ENCODE measurements at regions not wholly inside any gene's neighbourhood (a gene's known extent, or its start where the extent isn't known, plus 50 kb on each side); places are given as distances from the start of the nearest gene placed in this dataset.
"Not testable (repeated sequence)": the region's sequence is repeated elsewhere in the genome, so short reads cannot be mapped to it uniquely, and the experiment has no call there.

DNA sequence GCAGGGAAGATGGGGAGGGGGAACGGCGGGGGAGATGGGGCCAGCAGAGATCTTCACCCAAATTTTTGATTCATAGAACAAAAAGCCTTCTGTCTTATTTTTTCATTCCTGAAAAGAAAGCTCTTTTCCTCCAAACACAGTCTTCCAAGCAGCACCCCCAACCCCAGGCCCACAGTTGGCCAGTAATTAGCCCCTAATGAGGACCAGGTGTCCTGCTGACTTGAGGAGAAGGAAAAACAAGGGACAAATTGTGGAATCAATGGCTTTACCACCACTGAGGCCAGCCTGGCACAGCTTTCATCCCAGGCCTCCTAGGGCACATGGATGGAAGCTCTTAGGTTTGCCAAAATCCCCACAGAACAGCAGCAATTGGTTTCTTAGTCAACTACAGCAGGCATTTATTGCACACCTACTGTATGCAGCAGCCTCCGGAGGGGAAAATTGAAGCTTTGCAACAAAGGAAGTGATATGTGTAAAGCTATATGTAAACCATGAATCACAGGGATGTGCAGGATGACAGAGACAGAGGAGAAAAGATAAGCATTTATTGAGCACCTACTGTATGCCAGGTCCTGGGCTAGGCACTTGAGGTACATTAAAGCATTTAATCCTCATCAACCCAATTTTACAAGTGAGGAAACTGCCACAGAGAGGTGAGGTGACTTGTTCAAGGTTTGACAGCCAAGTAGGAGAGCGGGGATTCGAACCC lies 199.5 kb downstream of the TBC1D2B start:
- no peak for DNase-seq (ENCODE audit: low read depth)

DNA sequence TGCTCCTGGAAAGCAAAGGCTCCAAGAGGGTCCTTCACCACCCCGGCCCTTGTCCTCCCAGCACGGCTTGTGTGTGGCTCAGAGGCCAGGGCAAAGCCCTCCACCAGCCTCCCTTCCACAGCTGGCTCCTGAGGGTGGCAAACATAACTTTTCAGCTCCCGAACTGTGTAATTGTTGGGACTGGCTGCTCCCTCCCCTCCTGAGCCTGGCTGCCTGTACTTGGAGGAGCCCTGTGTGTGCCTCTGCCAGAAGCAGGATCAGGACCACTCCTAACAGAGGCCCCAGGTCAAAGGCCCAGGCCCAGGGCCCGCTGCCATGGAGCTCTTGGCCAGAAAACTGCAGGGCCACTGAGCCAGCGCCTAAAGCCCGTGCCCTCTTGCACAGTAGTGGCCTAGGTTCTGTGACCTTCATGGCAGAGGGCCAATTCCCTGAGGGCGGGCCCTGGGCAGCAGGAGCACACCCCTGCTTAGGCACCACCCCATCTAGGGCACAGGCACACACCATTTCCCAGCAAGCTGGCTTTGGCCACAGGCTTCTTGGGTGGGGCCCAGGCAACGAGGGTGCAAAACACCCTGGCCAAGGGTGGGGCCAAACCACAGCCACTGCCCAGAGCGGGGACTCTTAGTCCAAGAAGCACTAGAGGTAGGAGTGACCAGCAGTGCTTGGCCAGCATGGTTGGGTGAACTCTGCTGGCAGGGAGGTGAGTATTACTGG lies 201.2 kb downstream of the TBC1D2B start:
- DNase-seq (ENCODE audit: low read depth): not testable (repeated sequence)

DNA sequence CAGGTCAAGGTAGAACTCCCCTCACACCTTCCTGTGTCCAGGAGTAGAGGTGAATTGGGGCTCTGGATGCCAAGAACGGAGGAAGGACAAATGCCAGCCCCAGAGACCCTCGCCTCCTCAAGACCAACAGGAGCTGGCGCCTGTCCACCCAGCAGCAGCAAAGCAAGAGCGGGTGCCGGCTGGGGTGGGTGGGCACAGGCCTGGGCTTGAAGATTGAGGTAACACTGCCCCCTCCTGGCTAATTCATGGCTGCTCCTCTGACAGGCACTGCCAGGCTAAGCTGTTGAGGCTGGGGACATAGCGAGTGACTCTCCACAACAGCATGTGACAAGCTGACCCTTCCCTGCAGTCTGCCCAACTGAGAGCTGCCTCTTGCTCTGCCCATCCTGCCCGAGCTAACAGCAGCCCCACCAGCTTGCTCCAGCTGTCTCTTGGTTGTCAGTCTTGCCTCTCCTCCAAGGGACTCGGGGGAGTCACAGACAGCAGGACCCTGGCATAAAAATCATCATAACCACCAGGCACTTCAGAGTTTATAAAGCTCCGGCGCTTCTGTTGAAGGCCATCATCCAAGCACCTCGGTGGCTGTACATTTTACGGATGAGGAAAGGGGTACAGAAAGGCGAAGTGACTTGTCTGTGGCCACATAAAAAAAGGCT lies 202.3 kb downstream of the TBC1D2B start:
- peak; percentile 8 for DNase-seq (ENCODE audit: low read depth)

DNA sequence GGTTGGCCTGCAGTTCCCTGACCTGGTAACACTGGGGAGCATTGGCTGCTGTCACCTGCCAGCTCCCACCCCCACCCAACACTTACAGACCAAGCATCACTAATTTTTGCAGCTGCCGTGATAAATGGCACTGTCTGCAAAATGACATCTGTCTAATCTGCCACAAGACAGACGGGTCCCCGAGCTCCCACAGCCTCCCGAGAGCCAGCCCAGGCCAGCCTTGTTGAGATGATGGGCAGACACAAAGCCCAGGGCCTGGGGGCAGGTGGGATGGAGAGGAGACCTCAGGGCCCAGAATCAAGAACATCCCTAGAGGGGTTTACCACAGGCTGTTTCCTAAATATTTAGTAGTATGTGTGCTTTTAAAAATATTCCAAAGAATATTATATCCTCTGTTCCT lies 203.4 kb downstream of the TBC1D2B start:
- DNase-seq (ENCODE audit: low read depth): no peak

DNA sequence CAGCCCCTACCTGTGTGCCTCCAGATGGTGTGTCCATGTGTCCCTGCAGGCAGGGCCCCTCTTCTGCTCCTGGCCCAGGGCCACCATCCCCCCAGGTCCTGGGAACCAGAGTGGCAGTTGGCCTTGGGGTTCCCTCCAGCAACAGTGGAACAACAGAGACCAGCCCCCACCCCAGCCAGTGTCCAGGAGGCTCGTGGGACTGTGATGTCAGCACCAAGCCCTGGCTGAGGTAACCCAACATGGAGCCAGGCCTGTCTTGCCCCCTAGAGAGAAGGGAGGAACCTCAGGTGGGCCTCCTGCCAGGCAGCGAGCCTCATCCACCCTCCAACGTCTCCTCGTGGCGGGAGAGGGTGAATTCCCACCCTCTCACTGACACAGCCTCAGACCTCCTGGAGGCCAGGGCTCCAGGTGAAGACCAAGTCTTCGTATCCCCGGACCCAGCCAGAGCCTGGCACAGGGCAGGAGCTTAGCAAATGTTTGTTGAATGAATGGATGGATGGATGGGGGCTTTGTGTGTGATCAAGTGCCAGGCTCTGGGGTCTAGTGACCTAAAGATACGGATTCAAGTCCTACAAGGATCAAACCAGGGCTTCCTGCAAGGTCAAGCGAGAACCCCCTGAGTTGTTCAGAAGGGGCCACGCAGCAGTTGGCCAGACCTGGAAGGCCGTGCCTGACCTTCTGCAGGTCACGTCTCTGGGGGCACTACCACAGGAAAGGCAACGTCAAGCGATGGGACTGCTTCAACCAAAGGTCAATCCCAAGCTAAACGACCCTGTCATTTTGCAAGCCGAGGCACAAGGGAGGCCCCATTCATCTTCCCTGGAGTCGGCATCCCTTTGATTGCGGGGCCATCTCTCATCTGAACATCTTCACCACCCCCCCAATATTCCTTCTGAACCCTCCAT lies 204.7 kb downstream of the TBC1D2B start:
- not testable (repeated sequence) for DNase-seq (ENCODE audit: low read depth)

DNA sequence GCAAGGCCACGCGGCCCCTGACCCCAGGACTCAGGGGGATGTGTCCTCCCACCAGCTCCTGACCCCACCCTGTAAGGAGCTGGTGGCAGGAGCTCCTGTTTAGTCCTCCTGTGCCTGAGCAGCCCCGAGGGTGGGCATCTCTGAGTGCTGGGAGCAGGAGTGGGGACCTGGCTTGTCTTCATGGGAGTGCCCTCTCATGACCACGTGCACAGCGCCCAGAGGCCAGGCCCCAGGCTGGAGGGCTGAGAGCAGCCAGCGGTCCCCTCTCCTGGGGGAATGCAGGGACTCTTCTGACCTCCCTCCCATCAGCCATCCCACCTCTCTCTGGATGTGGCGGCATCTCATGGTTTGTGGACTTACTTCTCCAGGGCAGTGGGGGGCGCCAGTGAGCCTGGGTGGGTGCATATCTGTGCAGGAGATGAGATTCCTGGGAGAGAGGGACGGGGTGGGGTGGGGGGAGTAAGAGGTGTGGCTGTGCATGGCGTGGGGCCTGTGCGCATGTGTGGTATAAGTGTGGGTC lies 205.6 kb downstream of the TBC1D2B start:
- DNase-seq (ENCODE audit: low read depth): no peak

DNA sequence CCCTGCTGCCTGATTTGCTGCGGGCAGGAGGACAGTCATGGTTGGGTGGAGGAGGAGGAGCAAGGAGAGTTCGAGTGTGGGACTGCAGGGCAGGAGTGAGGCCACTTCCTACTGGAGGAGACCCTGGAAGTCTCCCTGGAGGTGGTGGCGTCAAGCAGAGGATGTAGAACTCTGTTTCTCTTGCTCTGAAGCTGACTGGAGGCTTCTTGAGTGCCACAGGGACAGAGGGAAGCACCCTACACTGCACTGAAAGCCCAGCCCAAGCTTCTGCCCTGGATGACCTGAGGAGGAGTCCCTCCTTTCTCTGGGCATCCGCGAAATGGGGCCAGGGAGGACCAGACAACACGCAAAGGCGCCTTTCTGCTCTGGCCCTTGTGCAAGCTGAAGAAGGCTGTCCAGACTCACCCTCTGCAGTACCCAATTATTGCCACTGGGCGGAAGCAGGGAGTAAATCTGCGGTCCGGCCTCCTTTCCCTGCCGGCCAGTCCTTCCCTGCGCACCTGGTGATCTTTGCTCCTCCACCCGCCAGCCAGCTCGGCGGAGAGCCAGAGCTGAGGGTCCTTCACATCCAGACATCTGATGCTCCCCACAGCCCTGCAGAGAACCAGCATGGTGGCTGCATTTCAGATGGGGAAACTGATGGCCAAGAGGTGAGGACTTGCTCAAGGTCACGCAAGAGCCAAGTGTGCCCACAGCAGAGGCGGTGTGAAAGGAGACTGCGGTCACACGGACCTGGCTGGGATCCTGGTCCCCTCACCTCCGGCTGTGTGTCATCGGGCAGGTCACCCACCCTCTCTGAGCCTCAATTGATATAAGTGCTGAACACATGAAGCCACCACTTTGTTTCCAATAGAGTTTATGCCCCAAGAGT lies 207.1 kb downstream of the TBC1D2B start:
- DNase-seq (ENCODE audit: low read depth): peak; percentile 13

DNA sequence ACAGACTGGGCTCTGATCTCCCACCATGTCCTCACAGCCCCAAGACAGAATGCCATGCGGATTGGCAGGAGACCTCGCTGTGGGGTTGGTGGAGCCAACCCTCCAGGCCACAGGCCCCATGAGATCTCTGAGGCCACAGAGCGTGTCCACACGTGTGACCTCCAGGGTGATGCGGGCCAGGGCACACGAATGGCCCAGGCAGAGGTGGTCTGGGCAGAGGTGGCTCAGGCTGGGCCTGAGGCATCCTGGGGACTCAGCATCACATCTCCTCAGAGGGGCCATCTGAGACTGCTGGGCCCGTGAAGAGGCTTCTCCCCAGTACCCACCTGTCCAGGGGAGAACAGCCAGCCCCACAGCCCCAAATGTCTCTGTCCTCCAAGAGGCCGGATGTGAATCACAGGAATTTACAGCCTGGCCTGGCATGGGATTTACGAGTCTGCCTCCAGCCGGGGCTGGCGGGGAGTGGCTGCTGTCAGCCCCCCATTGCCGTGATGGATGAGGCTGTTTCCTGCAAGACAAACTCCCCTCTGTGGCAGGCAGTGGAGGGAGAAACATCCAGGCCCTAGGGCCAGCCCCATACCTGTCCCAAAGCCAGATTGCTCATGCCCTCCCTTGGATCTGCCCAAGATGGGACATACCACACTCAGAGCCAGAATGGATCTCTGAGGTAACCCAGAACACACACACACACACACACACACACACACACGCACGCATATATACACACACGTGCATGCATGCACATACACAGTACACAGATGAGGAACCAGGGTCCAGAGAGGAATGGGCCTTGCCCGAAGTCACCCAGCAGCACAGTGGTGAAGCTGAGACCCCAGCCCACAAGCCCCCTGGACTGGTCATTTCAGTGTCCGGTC lies 208.3 kb downstream of the TBC1D2B start:
- no peak for DNase-seq (ENCODE audit: low read depth)

DNA sequence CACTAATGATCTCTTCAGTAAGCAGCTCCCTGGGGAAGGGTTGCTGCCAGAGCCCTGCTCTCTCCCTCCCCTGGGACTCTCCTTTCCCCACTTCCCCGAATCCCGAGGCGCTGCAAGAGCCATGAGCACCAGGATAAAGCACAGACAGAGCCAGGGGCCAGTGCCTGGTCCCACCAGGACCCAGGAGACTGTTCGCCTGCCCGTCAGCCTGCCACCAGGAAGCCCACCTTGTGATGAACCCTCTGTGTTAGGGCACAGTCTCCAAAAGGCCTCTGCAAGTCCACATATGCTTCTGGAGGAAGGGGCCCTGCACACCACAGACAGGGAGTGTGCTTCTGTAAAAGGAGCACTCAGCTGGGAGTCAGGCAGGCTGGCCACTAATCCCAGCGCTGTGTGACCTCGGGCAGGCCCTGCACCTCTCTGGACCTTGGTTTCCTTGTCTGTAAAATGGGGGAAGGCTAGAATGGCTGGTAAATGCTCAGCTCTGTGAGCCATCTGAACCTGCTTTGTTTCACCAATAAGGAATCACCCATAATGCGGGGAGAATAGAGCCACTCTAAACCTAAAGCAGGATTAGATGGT lies 209.4 kb downstream of the TBC1D2B start:
- not testable (repeated sequence) for DNase-seq (ENCODE audit: low read depth)

DNA sequence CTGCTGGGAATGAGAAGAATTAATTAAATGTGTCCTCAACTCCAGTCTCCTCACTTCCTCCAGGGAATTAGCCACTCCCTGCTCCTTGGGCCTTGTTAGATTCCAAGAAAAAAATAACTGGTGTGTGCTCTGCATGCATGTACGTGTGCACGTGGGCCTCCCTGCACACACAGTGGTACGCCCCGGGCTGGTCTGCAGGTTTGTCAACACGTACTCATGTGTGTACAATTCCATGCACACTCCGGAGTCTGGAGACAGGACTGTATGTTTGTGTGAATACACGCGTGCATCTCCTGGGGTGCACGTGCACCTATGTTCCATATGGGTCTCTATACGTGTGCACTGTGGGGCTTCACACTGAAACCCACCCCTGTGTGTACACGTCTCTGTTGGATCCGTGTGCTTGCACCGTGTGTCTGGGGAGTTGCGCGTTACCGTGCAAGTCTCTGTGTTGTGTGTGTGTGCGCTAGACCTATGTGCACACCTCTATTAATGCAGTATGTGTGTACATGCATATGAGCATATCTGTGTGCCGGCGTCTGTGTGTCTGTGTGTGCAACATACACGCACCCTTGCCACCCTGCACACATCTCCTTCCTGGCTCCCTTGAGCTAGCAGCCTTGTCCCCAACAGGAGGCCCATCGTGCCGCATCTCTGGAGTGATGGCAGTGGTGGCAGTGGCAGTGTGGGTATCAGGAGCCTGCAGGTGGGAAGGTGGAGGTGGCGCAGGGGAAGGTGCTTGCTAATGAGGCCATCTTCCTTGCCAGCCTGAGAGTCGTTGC lies 210.1 kb downstream of the TBC1D2B start:
- no peak for DNase-seq (ENCODE audit: low read depth)

DNA sequence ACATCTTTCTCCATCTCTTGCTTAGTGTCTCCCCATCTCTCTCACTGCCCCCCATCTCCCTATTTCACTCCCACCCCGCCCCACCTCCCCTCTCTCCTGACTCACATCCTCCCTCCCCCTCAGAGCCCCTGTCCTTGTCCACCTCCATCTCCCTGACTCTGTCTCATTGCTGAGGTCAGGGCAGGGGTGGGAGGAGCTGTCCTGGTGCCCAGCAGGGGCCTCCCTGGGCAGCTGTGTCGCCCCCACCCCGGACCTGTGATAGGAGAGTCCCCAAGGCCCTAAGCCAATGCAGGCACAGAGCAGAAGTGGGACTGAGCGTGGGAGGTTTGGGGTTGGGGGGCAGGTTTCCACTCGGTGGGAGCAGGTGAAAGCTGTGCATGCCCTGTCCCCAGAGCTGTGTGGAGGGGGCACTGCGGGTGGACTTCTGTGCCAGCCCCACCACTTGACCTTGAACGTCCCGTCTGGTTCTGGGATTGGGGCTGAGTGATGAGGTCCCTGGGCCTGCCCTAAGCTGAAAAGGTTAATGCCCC lies 210.8 kb downstream of the TBC1D2B start:
- DNase-seq (ENCODE audit: low read depth): no peak

DNA sequence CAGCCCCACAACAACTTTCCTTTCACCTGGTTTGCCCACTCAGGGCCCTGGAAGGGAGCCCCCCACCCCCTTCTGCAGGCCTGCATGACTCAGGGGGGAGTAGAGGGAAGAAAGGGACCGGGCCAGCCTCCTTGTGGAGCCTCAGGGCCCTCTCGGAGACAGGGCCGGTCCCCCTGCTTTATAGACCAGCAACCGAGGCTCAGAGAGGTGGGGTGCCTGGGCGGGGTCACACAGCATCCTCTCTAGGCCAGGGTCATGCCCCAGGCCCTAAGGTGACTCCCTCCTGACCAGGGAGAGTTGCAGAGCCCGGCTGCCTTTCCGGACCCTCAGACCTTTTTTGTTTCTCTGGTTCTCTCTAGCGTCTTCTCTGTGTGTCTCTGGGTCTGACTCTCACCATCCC lies 211.3 kb downstream of the TBC1D2B start:
- no peak for DNase-seq (ENCODE audit: low read depth)

DNA sequence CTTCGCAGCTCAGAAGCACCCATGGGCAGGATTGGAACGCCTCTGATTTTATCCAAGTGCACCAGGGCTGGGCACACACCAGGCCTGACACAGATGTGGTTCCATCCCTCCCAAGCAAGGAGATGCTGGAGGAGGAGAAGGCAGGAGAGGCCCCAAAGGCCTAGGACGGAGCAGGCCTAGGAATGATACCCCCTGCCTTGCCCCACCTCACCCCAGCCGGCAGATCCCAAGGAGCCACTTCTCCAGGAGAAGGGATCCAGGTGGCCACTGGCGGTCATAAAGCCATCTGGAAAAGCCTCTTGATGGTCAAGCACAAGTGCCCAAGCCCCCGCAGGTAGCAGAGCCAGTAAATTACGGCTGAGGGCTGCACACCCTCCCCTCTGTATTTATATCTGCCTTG lies 211.8 kb downstream of the TBC1D2B start:
- DNase-seq (ENCODE audit: low read depth): no peak

DNA sequence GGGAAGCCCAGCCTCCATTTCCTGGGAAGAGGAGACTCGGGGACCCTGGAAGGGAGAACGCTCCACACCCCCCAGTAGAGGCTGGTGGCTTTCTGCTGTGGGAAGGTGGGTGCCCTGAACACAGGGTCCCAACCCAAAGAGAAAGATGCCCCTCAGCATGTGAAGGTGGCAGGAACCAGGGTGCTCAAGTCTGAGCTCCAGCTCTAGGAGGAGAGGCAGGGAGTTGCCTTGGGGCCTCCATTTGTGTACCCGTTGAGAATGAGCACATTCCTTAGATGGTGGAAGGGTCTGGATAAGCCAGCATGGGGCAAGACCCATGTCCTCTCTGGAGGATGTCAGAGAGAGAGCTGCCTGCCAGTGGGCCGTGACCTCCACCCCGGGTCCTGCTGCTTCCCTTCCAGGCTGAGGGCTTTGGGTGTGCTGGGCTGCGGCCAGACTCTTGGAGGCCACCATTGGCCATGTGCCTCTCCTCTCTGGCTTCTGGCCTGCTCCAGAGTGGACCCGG lies 212.4 kb downstream of the TBC1D2B start:
- no peak for DNase-seq (ENCODE audit: low read depth)

DNA sequence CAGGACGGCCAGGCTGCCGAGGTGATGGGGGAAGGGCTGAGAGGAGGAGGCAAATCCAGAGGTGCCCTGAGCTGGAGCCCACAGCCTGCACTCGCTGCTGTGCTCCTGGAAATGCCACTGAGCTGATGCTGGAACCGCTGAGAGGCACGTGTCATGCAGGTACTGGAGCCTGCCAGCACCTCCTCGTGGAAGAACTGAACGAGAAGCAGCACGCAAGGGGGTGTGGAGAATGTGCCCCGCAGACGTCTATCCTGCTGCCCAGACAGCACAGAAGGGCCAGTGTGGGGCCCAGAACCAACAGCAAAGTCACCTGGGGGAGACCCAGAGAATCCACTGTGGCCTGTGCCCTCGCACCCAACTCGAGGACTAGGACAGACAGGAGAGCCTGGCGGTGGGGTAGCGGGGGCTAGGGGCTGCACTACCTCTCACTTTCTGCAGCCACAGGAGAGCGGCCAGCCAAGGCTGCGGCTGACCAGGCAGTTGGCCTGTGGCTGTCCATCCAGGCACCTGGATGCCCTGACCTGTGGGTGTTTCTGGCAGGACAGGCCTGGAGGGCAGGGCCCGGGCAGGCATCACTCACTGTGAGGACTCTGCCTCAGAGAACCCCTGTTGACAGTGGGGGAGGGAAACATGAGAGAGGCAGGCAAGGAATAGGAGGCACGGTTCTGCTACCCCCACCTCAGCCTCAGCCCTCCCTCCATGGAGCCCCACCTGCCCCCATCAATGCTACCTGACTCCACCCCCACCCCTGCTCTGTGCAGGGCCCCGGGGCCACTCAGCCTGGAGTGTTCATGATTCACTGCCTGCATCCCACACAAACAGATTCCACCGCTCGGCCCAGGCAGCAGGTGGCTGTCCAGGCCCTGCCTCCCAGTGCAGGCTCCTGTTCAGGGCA lies 213.1 kb downstream of the TBC1D2B start:
- no peak for DNase-seq (ENCODE audit: low read depth)

DNA sequence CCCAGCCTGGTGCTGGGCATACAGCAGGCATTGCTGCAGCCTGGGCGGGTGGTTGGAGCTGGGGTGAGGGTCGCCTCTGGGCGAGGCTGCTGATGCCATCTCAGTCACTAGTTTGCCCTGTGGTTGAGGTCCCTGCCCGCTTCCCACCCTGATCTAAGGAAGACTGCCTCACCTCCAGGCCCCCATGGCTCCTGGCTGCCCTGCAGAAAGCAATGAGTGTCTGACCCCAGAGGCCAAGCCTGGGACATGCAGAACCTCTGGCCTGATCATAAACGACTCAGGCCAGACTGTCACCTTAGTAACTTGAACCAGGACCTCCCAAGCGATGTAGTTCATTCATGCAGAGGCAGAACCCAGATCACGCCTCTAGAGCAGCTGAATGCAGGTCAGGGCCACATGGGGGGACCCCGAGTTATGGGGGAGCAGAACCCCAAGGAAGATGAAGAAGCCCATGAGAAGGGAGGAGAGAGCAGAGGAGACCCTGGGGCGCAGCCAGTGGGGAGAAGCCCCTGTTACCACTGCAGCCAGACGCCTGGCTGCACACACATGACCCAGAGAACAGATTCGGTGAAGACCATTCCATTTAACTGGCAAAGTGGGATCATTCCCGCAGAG lies 213.9 kb downstream of the TBC1D2B start:
- DNase-seq (ENCODE audit: low read depth): no peak

DNA sequence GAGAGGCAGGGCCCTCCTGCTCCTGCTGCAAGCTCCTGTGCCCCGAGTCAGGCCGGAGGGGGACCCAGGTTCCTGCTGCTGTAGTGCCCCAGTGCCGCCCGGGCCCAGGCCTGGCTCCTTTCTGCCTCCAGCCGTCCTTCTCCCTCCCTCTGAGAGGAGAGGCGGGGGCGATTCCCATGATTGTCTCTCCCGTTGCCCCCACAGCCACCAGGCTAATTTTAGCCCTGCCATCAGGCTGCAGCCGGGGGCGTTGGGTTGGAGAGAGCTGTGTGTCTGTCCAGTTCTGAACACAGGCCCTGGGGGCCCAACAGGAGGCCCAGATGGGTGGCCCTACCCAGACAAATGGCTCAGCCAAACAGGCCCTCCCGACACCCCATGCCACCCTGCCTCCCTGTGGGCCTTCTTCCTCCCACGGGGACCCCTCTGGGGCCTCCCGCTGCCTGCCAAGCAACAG lies 214.8 kb downstream of the TBC1D2B start:
- no peak for DNase-seq (ENCODE audit: low read depth)
